GM12892 (cell line): ENCODE measurements at regions not wholly inside any gene's neighbourhood (a gene's known extent, or its start where the extent isn't known, plus 50 kb on each side); places are given as distances from the start of the nearest gene placed in this dataset.

Experiments used
- POLR2A ChIP-seq: IDR thresholded peaks from 2 replicates; pipeline ENCODE4 v1.6.1; 2011; ENCODE audit warnings: low read depth, low read length, control low read depth
- TAF1 ChIP-seq: IDR thresholded peaks from 2 replicates; pipeline ENCODE4 v1.6.1; 2011; ENCODE audit warnings: low read depth, mild to moderate bottlenecking, control low read depth, low read length, borderline replicate concordance

GRCh38 chr5:93299681-93300308 is 281.2 kb downstream of the NR2F1-AS1 start:
- TF ChIP-seq POLR2A: no peak
- no peak for TF ChIP-seq TAF1
